Ishikawa (cell line): ENCODE measurements at regions not wholly inside any gene's neighbourhood (a gene's known extent, or its start where the extent isn't known, plus 50 kb on each side); places are given as distances from the start of the nearest gene placed in this dataset.

Experiments
- CEBPB ChIP-seq: IDR thresholded peaks from 2 replicates; pipeline ENCODE4 v1.6.1; 2012
- EP300 ChIP-seq: IDR thresholded peaks from 2 replicates; pipeline ENCODE4 v1.6.1; 2012; ENCODE audit warnings: borderline replicate concordance
- FOXM1 ChIP-seq: IDR thresholded peaks from 2 replicates; pipeline ENCODE4 v1.6.1; 2012; ENCODE audit warnings: low read depth, borderline replicate concordance
- RAD21 ChIP-seq: IDR thresholded peaks from 2 replicates; pipeline ENCODE4 v1.6.1; 2012; ENCODE audit warnings: low read depth
- TAF1 ChIP-seq: IDR thresholded peaks from 2 replicates; pipeline ENCODE4 v1.6.1; 2012; ENCODE audit warnings: low read depth, mild to moderate bottlenecking
- TEAD4 ChIP-seq: IDR thresholded peaks from 2 replicates; pipeline ENCODE4 v1.6.1; 2012
- YY1 ChIP-seq: IDR thresholded peaks from 2 replicates; pipeline ENCODE4 v1.6.1; 2012; ENCODE audit warnings: low read depth
- ZBTB7A ChIP-seq: IDR thresholded peaks from 2 replicates; pipeline ENCODE4 v1.6.1; 2012; ENCODE audit warnings: low read depth
- TF ChIP-seq, protein P1 (sequence below): IDR thresholded peaks from 2 replicates; pipeline ENCODE4 v1.6.1; 2012; ENCODE audit warnings: low read depth, mild to moderate bottlenecking
- TF ChIP-seq, protein P2 (sequence below): IDR thresholded peaks from 2 replicates; pipeline ENCODE4 v1.6.1; 2012
- TF ChIP-seq, protein P3 (sequence below): IDR thresholded peaks from 2 replicates; pipeline ENCODE4 v1.6.1; 2012

DNA sequence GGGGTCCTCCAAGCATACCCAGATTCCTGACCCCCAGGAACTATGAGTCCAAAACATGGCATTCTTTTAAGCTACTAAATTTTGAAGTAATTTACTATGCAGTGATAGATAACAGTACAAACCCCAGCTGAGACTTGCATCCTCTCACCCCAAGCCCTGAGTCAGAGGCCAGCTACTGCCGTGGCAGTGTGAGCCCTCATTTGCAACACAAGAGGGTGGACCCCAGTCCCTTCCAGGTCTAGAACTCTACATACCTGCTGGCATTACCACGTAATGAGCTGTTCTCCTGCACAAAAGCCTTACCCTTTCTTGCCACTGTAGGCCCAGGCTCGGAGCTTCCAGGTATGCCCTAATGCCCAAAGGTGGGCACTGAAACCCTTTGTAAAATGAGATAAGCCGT is 108.6 kb upstream of the ERCC6L2 start:
- no peak for TF ChIP-seq EP300
- no peak for TF ChIP-seq CEBPB
- TF ChIP-seq ZBTB7A = no peak
- TF ChIP-seq, protein P1, sequence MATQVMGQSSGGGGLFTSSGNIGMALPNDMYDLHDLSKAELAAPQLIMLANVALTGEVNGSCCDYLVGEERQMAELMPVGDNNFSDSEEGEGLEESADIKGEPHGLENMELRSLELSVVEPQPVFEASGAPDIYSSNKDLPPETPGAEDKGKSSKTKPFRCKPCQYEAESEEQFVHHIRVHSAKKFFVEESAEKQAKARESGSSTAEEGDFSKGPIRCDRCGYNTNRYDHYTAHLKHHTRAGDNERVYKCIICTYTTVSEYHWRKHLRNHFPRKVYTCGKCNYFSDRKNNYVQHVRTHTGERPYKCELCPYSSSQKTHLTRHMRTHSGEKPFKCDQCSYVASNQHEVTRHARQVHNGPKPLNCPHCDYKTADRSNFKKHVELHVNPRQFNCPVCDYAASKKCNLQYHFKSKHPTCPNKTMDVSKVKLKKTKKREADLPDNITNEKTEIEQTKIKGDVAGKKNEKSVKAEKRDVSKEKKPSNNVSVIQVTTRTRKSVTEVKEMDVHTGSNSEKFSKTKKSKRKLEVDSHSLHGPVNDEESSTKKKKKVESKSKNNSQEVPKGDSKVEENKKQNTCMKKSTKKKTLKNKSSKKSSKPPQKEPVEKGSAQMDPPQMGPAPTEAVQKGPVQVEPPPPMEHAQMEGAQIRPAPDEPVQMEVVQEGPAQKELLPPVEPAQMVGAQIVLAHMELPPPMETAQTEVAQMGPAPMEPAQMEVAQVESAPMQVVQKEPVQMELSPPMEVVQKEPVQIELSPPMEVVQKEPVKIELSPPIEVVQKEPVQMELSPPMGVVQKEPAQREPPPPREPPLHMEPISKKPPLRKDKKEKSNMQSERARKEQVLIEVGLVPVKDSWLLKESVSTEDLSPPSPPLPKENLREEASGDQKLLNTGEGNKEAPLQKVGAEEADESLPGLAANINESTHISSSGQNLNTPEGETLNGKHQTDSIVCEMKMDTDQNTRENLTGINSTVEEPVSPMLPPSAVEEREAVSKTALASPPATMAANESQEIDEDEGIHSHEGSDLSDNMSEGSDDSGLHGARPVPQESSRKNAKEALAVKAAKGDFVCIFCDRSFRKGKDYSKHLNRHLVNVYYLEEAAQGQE = no peak
- TF ChIP-seq, protein P2, sequence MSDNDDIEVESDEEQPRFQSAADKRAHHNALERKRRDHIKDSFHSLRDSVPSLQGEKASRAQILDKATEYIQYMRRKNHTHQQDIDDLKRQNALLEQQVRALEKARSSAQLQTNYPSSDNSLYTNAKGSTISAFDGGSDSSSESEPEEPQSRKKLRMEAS = no peak
- no peak for TF ChIP-seq YY1
- TF ChIP-seq, protein P3, sequence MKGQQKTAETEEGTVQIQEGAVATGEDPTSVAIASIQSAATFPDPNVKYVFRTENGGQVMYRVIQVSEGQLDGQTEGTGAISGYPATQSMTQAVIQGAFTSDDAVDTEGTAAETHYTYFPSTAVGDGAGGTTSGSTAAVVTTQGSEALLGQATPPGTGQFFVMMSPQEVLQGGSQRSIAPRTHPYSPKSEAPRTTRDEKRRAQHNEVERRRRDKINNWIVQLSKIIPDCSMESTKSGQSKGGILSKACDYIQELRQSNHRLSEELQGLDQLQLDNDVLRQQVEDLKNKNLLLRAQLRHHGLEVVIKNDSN = no peak
- no peak for TF ChIP-seq TEAD4
- TF ChIP-seq FOXM1 = no peak
- TF ChIP-seq TAF1 = no peak
- TF ChIP-seq RAD21 = no peak
